Liver (tissue), 8 donors: ENCODE measurements at regions not wholly inside any gene's neighbourhood (a gene's known extent, or its start where the extent isn't known, plus 50 kb on each side); places are given as distances from the start of the nearest gene placed in this dataset.

Experiments
- DNase-seq: peaks from one replicate; pipeline ENCODE4 v3.0.0-alpha.2; 2017; ENCODE audit warnings: low spot score
- H3K27ac ChIP-seq, 2 donors: one replicate each; pipeline ENCODE4 v1.7.0; 2013; ENCODE audit warnings: inconsistent platforms in 2 of 2, low read length in 2 of 2, control low read depth in 1 of 2, low read depth in 1 of 2, mild to moderate bottlenecking in 1 of 2
- H3K27me3 ChIP-seq, 4 donors: one replicate each; pipeline versions ENCODE4 v1.6.1 to v1.7.0; 2013; ENCODE audit warnings: low read length in 3 of 4, inconsistent platforms in 1 of 4, mild to moderate bottlenecking in 1 of 4, moderate library complexity in 1 of 4; ENCODE audit not compliant: control insufficient read depth in 4 of 4, insufficient read depth in 4 of 4
- H3K36me3 ChIP-seq, 4 donors: one replicate each; pipeline versions ENCODE4 v1.6.1 to v1.7.0; 2013; ENCODE audit warnings: low read length in 3 of 4, mild to moderate bottlenecking in 3 of 4, low read depth in 1 of 4, moderate library complexity in 1 of 4; ENCODE audit not compliant: control insufficient read depth in 4 of 4, insufficient read depth in 3 of 4
- H3K4me1 ChIP-seq, 4 donors: one replicate each; pipeline versions ENCODE4 v1.6.1 to v1.7.0; 2013; ENCODE audit warnings: low read length in 3 of 4, mild to moderate bottlenecking in 3 of 4, moderate library complexity in 1 of 4; ENCODE audit not compliant: control insufficient read depth in 4 of 4, insufficient read depth in 4 of 4
- H3K4me3 ChIP-seq, 3 donors: one replicate each; pipeline versions ENCODE4 v1.6.1 to v1.7.0; 2013; ENCODE audit warnings: low read length in 3 of 3, control low read depth in 1 of 3, low read depth in 1 of 3, mild to moderate bottlenecking in 1 of 3
- H3K9ac ChIP-seq, 2 donors: one replicate each; pipeline ENCODE4 v1.7.0; 2013; ENCODE audit warnings: low read length in 2 of 2, mild to moderate bottlenecking in 2 of 2, moderate library complexity in 2 of 2, control low read depth in 1 of 2, low read depth in 1 of 2
- H3K9me3 ChIP-seq, 4 donors: one replicate each; pipeline versions ENCODE4 v1.6.1 to v1.7.0; 2013; ENCODE audit warnings: low read length in 3 of 4; ENCODE audit not compliant: control insufficient read depth in 4 of 4
- ATF3 ChIP-seq: IDR thresholded peaks from 2 replicates; pipeline ENCODE4 v1.6.1; 2016; ENCODE audit warnings: antibody characterized with exemption
- EGR1 ChIP-seq, 2 donors: IDR thresholded peaks; 2 replicates each; pipeline ENCODE4 v1.6.1; 2016 to 2018; ENCODE audit warnings: antibody characterized with exemption in 2 of 2, low read depth in 2 of 2
- FOXA1 ChIP-seq: IDR thresholded peaks from 2 replicates; pipeline ENCODE4 v1.6.1; 2016; ENCODE audit warnings: antibody characterized with exemption
- FOXA2 ChIP-seq: IDR thresholded peaks from 2 replicates; pipeline ENCODE4 v1.6.1; 2016; ENCODE audit warnings: antibody characterized with exemption
- GABPA ChIP-seq, 2 donors: IDR thresholded peaks in 1 of 2; conservative IDR thresholded peaks in 1 of 2; 2 replicates each; pipeline ENCODE4 v1.6.1; 2016; ENCODE audit warnings: antibody characterized with exemption in 2 of 2, mild to moderate bottlenecking in 1 of 2, moderate library complexity in 1 of 2
- HNF4A ChIP-seq, 2 donors: conservative IDR thresholded peaks; 2 replicates each; pipeline ENCODE4 v1.6.1; 2016; ENCODE audit warnings: antibody characterized with exemption in 2 of 2, mild to moderate bottlenecking in 2 of 2
- HNF4G ChIP-seq: IDR thresholded peaks from 2 replicates; pipeline ENCODE4 v1.6.1; 2016; ENCODE audit warnings: antibody characterized with exemption
- JUND ChIP-seq, 2 donors: IDR thresholded peaks; 2 replicates each; pipeline ENCODE4 v1.6.1; 2016; ENCODE audit warnings: antibody characterized with exemption in 2 of 2
- NR2F2 ChIP-seq: IDR thresholded peaks from 2 replicates; pipeline ENCODE4 v1.6.1; 2016; ENCODE audit warnings: antibody characterized with exemption
- RAD21 ChIP-seq, 2 donors: IDR thresholded peaks; 2 replicates each; pipeline ENCODE4 v1.6.1; 2016; ENCODE audit warnings: antibody characterized with exemption in 2 of 2, mild to moderate bottlenecking in 2 of 2
- RXRA ChIP-seq, 2 donors: IDR thresholded peaks; 2 replicates each; pipeline ENCODE4 v1.6.1; 2017 to 2018; ENCODE audit warnings: antibody characterized with exemption in 2 of 2, mild to moderate bottlenecking in 1 of 2
- SP1 ChIP-seq: IDR thresholded peaks from 2 replicates; pipeline ENCODE4 v1.6.1; 2018; ENCODE audit warnings: antibody characterized with exemption, mild to moderate bottlenecking
- TAF1 ChIP-seq: conservative IDR thresholded peaks from 2 replicates; pipeline ENCODE4 v1.6.1; 2016; ENCODE audit warnings: antibody characterized with exemption, mild to moderate bottlenecking
- YY1 ChIP-seq: IDR thresholded peaks from 2 replicates; pipeline ENCODE4 v1.6.1; 2016; ENCODE audit warnings: antibody characterized with exemption, mild to moderate bottlenecking
- WGBS: extraction: QIAGEN DNeasy Blood & Tissue Kit; methylation state at CpG from one replicate; pipeline ENCODE4 v1.1.7; 2013; 5-methylcytosine and 5-hydroxymethylcytosine counted together
- TF ChIP-seq, protein P1 (sequence below): fragments of 150-350 bp; IDR thresholded peaks from 2 replicates; pipeline ENCODE4 v1.5.1; 2017; ENCODE audit warnings: improper control_type of control experiment, low read depth, low read length; ENCODE audit not compliant: missing input control
- TF ChIP-seq, protein P2 (sequence below): IDR thresholded peaks from 2 replicates; pipeline ENCODE4 v1.6.1; 2016; ENCODE audit warnings: antibody characterized with exemption, mild to moderate bottlenecking
- TF ChIP-seq, protein P3 (sequence below): IDR thresholded peaks from 2 replicates; pipeline ENCODE4 v1.6.1; 2016; ENCODE audit warnings: antibody characterized with exemption
- TF ChIP-seq, protein P4 (sequence below): IDR thresholded peaks from 2 replicates; pipeline ENCODE4 v1.6.1; 2016; ENCODE audit warnings: antibody characterized with exemption
- donor health status: healthy.
- donor health status: healthy.
- donor health status: healthy.
- donor health status: healthy.
- donor health status: healthy.

- Histone ChIP-seq H3K9me3 (no peaks in the 10 kb centered on the region), H3K27me3 (peaks cover 0 to 3% (median 0%) of the 10 kb centered on the region in 4 donors), H3K9ac (no peak overlapping the region), H3K27ac (no peak overlapping the region), H3K4me3 (no peak overlapping the region), H3K36me3 (no peaks in the 10 kb centered on the region), H3K4me1 (no peaks in the 10 kb centered on the region)
- TF ChIP-seq HNF4A (conservative IDR thresholded peaks at IDR 0.05), result no peak
- TF ChIP-seq, protein P1, sequence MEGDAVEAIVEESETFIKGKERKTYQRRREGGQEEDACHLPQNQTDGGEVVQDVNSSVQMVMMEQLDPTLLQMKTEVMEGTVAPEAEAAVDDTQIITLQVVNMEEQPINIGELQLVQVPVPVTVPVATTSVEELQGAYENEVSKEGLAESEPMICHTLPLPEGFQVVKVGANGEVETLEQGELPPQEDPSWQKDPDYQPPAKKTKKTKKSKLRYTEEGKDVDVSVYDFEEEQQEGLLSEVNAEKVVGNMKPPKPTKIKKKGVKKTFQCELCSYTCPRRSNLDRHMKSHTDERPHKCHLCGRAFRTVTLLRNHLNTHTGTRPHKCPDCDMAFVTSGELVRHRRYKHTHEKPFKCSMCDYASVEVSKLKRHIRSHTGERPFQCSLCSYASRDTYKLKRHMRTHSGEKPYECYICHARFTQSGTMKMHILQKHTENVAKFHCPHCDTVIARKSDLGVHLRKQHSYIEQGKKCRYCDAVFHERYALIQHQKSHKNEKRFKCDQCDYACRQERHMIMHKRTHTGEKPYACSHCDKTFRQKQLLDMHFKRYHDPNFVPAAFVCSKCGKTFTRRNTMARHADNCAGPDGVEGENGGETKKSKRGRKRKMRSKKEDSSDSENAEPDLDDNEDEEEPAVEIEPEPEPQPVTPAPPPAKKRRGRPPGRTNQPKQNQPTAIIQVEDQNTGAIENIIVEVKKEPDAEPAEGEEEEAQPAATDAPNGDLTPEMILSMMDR, result no peak
- no peak for TF ChIP-seq NR2F2
- TF ChIP-seq HNF4G, result no peak
- TF ChIP-seq YY1, result no peak
- TF ChIP-seq GABPA (IDR thresholded peaks at IDR 0.05 in 1 of 2, conservative IDR thresholded peaks at IDR 0.05 in 1 of 2), result no peak
- TF ChIP-seq, protein P2, sequence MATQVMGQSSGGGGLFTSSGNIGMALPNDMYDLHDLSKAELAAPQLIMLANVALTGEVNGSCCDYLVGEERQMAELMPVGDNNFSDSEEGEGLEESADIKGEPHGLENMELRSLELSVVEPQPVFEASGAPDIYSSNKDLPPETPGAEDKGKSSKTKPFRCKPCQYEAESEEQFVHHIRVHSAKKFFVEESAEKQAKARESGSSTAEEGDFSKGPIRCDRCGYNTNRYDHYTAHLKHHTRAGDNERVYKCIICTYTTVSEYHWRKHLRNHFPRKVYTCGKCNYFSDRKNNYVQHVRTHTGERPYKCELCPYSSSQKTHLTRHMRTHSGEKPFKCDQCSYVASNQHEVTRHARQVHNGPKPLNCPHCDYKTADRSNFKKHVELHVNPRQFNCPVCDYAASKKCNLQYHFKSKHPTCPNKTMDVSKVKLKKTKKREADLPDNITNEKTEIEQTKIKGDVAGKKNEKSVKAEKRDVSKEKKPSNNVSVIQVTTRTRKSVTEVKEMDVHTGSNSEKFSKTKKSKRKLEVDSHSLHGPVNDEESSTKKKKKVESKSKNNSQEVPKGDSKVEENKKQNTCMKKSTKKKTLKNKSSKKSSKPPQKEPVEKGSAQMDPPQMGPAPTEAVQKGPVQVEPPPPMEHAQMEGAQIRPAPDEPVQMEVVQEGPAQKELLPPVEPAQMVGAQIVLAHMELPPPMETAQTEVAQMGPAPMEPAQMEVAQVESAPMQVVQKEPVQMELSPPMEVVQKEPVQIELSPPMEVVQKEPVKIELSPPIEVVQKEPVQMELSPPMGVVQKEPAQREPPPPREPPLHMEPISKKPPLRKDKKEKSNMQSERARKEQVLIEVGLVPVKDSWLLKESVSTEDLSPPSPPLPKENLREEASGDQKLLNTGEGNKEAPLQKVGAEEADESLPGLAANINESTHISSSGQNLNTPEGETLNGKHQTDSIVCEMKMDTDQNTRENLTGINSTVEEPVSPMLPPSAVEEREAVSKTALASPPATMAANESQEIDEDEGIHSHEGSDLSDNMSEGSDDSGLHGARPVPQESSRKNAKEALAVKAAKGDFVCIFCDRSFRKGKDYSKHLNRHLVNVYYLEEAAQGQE, result no peak
- TF ChIP-seq EGR1 (IDR thresholded peaks at IDR 0.05; ENCODE audit: low read depth in 2 of 2), result no peak
- TF ChIP-seq, protein P3, sequence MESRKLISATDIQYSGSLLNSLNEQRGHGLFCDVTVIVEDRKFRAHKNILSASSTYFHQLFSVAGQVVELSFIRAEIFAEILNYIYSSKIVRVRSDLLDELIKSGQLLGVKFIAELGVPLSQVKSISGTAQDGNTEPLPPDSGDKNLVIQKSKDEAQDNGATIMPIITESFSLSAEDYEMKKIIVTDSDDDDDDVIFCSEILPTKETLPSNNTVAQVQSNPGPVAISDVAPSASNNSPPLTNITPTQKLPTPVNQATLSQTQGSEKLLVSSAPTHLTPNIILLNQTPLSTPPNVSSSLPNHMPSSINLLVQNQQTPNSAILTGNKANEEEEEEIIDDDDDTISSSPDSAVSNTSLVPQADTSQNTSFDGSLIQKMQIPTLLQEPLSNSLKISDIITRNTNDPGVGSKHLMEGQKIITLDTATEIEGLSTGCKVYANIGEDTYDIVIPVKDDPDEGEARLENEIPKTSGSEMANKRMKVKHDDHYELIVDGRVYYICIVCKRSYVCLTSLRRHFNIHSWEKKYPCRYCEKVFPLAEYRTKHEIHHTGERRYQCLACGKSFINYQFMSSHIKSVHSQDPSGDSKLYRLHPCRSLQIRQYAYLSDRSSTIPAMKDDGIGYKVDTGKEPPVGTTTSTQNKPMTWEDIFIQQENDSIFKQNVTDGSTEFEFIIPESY, result no peak
- no peak for TF ChIP-seq TAF1
- TF ChIP-seq SP1, result no peak
- TF ChIP-seq RXRA (IDR thresholded peaks at IDR 0.05), result no peak
- TF ChIP-seq FOXA2, result no peak
- TF ChIP-seq JUND (IDR thresholded peaks at IDR 0.05), result no peak
- no peak for TF ChIP-seq ATF3
- TF ChIP-seq RAD21 (IDR thresholded peaks at IDR 0.05), result no peak
- no peak for TF ChIP-seq FOXA1
- TF ChIP-seq, protein P4, sequence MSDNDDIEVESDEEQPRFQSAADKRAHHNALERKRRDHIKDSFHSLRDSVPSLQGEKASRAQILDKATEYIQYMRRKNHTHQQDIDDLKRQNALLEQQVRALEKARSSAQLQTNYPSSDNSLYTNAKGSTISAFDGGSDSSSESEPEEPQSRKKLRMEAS, result no peak
- DNase-seq, result no peak
- WGBS, result 67% methylated on average over 2 of the region's 2 CpGs
Measured at GRCh38 chr4:187679450-187679849, 316.1 kb upstream of the ZFP42 start.

DNA sequence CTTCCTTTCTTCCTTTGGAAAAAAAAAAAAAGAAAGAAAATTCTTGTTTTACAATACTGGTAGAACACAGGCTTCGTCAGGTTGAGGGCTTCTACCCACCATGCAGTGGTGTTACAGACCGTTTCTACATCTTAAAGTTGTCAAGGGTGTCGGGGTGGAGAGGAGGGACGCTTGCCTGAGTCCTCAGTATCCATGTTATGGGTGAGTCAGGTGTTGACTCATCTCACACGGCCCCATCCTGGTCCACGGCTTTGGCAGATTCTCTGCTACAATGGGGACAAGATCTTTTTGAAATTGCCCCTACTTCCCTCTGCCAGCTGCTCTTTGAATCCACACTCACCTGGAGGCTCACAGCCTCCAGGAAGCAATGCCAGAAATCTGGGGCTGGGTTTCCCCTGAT lies 310.3 kb upstream of the ZFP42 start:
- no peaks in the 10 kb centered on the region for H3K36me3 ChIP-seq
- H3K4me3 ChIP-seq, result no peak overlapping the region
- DNase-seq, result no peak
- no peaks in the 10 kb centered on the region for H3K9me3 ChIP-seq
- 55% methylated on average over 6 of the region's 6 CpGs for WGBS
- TF ChIP-seq YY1, result no peak
- TF ChIP-seq NR2F2, result no peak
- TF ChIP-seq HNF4A (conservative IDR thresholded peaks at IDR 0.05), result no peak
- TF ChIP-seq, protein P2, result no peak
- TF ChIP-seq RAD21 (IDR thresholded peaks at IDR 0.05), result no peak
- no peak for TF ChIP-seq JUND (IDR thresholded peaks at IDR 0.05)
- no peak for TF ChIP-seq GABPA (IDR thresholded peaks at IDR 0.05 in 1 of 2, conservative IDR thresholded peaks at IDR 0.05 in 1 of 2)
- no peak for TF ChIP-seq FOXA2
- no peak for TF ChIP-seq HNF4G
- TF ChIP-seq, protein P1, result no peak
- no peak for TF ChIP-seq FOXA1
- no peak for TF ChIP-seq EGR1 (IDR thresholded peaks at IDR 0.05; ENCODE audit: low read depth in 2 of 2)
- TF ChIP-seq, protein P4, result no peak
- H3K9ac ChIP-seq, result no peak overlapping the region
- H3K4me1 ChIP-seq, result no peaks in the 10 kb centered on the region
- peaks cover 0 to 3% (median 0%) of the 10 kb centered on the region in 4 donors for H3K27me3 ChIP-seq
- H3K27ac ChIP-seq, result no peak overlapping the region
